GM12864 (cell line): ENCODE measurements at regions not wholly inside any gene's neighbourhood (a gene's known extent, or its start where the extent isn't known, plus 50 kb on each side); places are given as distances from the start of the nearest gene placed in this dataset.
A peak's percentile ranks its signal among the peaks of the same experiment; 100 is the strongest.

Experiments used
- DNase-seq: peaks from one replicate; pipeline ENCODE4 v3.0.0-alpha.2; 2011; ENCODE audit warnings: low read depth
- H3K4me3 ChIP-seq: 2 replicates; pipeline ENCODE4 v1.5.1; 2011; ENCODE audit warnings: mild to moderate bottlenecking, low read depth, low read length, control low read depth
- CTCF ChIP-seq: IDR thresholded peaks from 2 replicates; pipeline ENCODE4 v1.5.1; 2011; ENCODE audit warnings: low read depth, mild to moderate bottlenecking, moderate library complexity, low read length, control low read depth, inconsistent platforms; ENCODE audit errors: missing control alignments

DNA sequence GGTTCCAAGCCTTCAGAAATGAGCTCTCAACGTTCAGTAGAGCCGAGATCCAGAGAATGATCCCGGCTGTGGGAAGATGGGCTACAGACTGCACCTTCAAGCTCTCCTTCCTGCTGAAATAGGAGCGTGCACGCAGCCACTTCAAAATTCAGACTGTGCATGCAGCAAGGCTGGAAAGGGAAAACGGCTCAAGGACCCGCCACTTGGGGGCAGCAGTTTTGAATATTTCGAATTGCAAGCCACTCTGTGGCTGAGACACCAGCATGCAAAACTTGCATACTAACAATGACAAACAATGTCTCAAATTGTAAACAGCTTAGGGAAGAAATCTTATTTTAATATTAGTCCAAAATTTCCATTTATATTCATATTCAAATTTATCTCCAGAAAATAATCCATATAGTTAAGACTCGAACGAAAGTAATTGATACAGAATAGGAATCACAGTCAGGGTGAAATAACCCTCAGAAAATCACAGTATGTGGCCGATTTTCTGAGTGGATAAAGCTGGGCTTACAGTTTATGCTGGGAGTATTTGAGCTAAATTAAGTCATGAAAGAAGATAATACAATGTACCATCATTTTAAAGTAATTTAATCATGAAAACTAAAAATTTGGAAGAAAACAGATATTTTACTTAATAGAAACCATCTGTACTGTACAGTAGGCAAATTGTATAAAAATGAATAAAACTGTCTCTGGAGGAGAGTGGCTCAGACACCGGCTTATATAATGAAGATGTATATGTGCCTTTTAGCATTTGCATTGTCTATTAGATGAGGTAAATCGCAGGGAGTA is 137.9 kb upstream of the MKI67 start:
- peak; percentile 74 for TF ChIP-seq CTCF
- DNase-seq, result no peak
- H3K4me3 ChIP-seq, result no peak overlapping the region

DNA sequence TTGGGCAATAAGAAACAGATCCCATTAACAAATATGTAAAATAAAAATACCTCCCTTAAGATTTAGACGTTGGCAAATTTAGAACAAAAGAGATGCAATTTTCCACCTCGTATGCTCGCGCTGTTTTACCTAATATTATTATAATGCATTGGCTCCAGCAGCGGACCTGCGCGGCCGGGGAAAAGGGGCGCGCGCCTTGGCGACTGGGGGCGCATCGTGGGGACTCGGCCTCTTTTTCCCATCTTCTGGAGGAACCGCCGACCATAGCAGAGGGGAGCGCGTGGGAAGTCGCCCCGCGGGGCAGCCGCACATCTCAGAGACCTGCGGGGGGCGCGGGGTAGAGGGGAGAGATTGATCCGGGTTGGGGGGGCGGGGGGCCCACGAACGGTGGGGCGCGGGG is 139.4 kb upstream of the MKI67 start:
- DNase-seq, result no peak
- TF ChIP-seq CTCF, result no peak
- H3K4me3 ChIP-seq, result no peak overlapping the region

DNA sequence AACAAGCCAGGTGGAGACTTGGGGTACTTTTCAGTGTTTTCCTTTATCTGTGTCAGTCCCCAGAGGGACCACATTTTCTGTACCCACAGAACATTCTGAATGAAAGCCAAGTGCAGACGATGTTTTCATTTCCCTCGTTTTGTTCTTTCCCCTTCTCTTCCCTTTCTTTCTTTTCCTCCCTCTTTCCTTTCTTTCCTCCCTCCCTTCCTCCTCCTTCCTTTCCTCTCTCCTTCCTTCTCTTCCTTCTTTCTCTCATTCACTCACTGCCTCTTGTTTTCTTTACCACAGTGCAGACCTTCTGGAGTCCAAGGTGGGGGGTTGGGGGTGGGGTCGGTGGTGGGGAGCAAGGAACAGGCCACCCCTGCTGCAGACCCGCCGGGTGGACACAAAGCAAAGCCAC is 141.4 kb upstream of the MKI67 start:
- TF ChIP-seq CTCF, result no peak
- H3K4me3 ChIP-seq, result no peak overlapping the region
- no peak for DNase-seq

DNA sequence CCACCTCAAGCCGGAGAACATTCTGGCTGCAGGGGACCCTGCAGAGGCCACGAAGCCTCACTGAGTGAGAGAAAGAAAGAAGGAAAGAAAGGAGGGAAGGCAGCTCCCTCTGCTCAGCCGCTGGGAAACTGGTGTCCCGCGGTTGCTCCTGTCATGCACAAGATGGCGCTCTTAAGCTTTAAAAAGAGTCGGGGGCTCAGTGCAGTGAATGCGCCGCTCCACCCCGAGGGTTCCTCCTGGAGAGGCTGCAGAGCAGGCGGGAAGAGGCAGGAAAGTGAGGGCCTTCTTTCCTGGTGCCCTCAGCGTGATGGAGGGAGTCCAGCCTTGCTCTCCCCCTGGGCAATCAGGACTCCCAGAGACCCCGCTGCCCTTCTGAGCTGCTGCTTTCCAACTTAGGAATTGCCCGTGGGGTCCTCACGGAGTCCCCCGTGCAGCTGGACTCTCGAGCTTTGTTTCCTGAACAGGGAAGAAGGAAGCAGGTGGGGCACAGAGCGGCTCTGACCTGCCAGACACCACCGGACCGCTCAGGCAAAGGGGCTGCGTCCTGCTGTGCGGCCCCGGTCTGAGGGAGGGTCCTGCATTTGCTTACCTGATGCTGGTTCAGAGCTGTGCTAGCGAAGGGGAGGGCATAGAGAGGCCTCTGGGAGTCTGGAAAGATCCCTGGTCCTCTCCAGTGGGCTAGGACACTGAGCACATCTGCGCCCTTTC is 141.9 kb upstream of the MKI67 start:
- no peak for DNase-seq

GRCh38 chr10:128274938-128275337 is 148.7 kb upstream of the MKI67 start:
- no peak for DNase-seq
- no peak for TF ChIP-seq CTCF
- no peak overlapping the region for H3K4me3 ChIP-seq

More for the DNA sequence above, 141.9 kb upstream of the MKI67 start:
- no peak overlapping the region for H3K4me3 ChIP-seq
- peak; percentile 54 for TF ChIP-seq CTCF

- no peak overlapping the region for H3K4me3 ChIP-seq
- TF ChIP-seq CTCF, result no peak
- no peak for DNase-seq
Observed at GRCh38 chr10:128275388-128276177, 149.4 kb upstream of the MKI67 start.
